ENCODE measurements at regions not wholly inside any gene's neighbourhood (a gene's known extent, or its start where the extent isn't known, plus 50 kb on each side); places are given as distances from the start of the nearest gene placed in this dataset.
"Not testable (repeated sequence)": the region's sequence is repeated elsewhere in the genome, so short reads cannot be mapped to it uniquely, and the experiment has no call there.

DNA sequence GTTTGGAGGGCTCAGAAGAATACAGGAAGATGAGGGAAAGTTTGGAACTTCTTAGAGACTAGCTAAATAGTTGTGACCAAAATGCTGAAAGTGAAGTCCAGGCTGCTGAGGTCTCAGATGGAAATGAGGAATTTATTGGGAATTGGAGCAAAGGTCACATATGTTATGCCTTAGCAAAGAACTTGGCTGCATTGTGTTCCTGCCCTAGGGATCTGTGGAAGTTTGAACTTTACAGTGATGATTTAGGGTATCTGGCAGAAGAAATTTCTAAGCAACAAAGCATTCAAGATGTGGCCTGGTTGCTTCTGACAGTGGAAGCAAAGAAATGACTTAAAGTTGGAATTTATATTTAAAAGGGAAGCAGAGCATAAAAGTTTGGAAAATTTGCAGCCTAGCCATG, 153.6 kb upstream of the LMNTD1 start:
- TF ChIP-seq, protein P1, sequence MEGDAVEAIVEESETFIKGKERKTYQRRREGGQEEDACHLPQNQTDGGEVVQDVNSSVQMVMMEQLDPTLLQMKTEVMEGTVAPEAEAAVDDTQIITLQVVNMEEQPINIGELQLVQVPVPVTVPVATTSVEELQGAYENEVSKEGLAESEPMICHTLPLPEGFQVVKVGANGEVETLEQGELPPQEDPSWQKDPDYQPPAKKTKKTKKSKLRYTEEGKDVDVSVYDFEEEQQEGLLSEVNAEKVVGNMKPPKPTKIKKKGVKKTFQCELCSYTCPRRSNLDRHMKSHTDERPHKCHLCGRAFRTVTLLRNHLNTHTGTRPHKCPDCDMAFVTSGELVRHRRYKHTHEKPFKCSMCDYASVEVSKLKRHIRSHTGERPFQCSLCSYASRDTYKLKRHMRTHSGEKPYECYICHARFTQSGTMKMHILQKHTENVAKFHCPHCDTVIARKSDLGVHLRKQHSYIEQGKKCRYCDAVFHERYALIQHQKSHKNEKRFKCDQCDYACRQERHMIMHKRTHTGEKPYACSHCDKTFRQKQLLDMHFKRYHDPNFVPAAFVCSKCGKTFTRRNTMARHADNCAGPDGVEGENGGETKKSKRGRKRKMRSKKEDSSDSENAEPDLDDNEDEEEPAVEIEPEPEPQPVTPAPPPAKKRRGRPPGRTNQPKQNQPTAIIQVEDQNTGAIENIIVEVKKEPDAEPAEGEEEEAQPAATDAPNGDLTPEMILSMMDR (conservative IDR thresholded peaks at IDR 0.05; ENCODE audit: low read length): not testable (repeated sequence)
- TF ChIP-seq EZH2phosphoT487 (IDR thresholded peaks at IDR 0.05; ENCODE audit: borderline replicate concordance, low read depth, low read length): not testable (repeated sequence)
